GM19328 (cell line): ENCODE measurements at regions not wholly inside any gene's neighbourhood (a gene's known extent, or its start where the extent isn't known, plus 50 kb on each side); places are given as distances from the start of the nearest gene placed in this dataset.
"Not testable (repeated sequence)": the region's sequence is repeated elsewhere in the genome, so short reads cannot be mapped to it uniquely, and the experiment has no call there.

Source experiments
- ATAC-seq: cut with Tn5 transposase; IDR thresholded peaks from one replicate; pipeline ENCODE4 v1.9.1; 2021; ENCODE audit warnings: mild to moderate bottlenecking, moderate library complexity; ENCODE audit not compliant: unreplicated experiment

GRCh38 chr18:34280000-34280399 lies 55.3 kb upstream of the NOL4 start:
- no peak for ATAC-seq

- ATAC-seq = no peak
These were observed 55.9 kb upstream of the NOL4 start for GRCh38 chr18:34280653-34281052.

GRCh38 chr18:34281290-34281689 lies 56.6 kb upstream of the NOL4 start:
- no peak for ATAC-seq

- ATAC-seq = no peak
These were observed 57.0 kb upstream of the NOL4 start for GRCh38 chr18:34281722-34282121.

GRCh38 chr18:34283506-34283905 lies 58.8 kb upstream of the NOL4 start:
- no peak for ATAC-seq

GRCh38 chr18:34287825-34288224 lies 63.1 kb upstream of the NOL4 start:
- no peak for ATAC-seq

GRCh38 chr18:34292594-34292993 lies 67.9 kb upstream of the NOL4 start:
- no peak for ATAC-seq

GRCh38 chr18:34297287-34297686 lies 72.6 kb upstream of the NOL4 start:
- ATAC-seq = no peak

- no peak for ATAC-seq
These were observed 75.1 kb upstream of the NOL4 start for GRCh38 chr18:34299828-34300227.

GRCh38 chr18:34311468-34311867 lies 86.8 kb upstream of the NOL4 start:
- ATAC-seq = no peak

GRCh38 chr18:34314847-34315246 lies 90.1 kb upstream of the NOL4 start:
- no peak for ATAC-seq

- no peak for ATAC-seq
These were observed 91.1 kb upstream of the NOL4 start for GRCh38 chr18:34315591-34316352.

GRCh38 chr18:34320267-34320666 lies 95.6 kb upstream of the NOL4 start:
- ATAC-seq = no peak

GRCh38 chr18:34321066-34321465 lies 96.4 kb upstream of the NOL4 start:
- peak; percentile 49 for ATAC-seq

GRCh38 chr18:34322365-34323289 lies 97.9 kb upstream of the NOL4 start:
- no peak for ATAC-seq

GRCh38 chr18:34329840-34330239 lies 105.1 kb upstream of the NOL4 start:
- ATAC-seq = no peak

GRCh38 chr18:34330308-34330707 lies 105.6 kb upstream of the NOL4 start:
- ATAC-seq = no peak

- ATAC-seq = not testable (repeated sequence)
These were observed 106.2 kb upstream of the NOL4 start for GRCh38 chr18:34330907-34331306.

GRCh38 chr18:34331343-34331742 lies 106.6 kb upstream of the NOL4 start:
- ATAC-seq = not testable (repeated sequence)

- no peak for ATAC-seq
These were observed 114.4 kb upstream of the NOL4 start for GRCh38 chr18:34339155-34339554.

GRCh38 chr18:34342960-34343359 lies 118.2 kb upstream of the NOL4 start:
- no peak for ATAC-seq

GRCh38 chr18:34345738-34346137 lies 121.0 kb upstream of the NOL4 start:
- ATAC-seq = no peak
